Erythroblast (primary cell): ENCODE measurements at regions not wholly inside any gene's neighbourhood (a gene's known extent, or its start where the extent isn't known, plus 50 kb on each side); places are given as distances from the start of the nearest gene placed in this dataset.

Experiments used
- DNase-seq, 2 experiments: peaks; one replicate each; lab custom pipeline; 2025; lab: John Stamatoyannopoulos, UW
- GATA1 ChIP-seq: IDR thresholded peaks from 2 replicates; pipeline ENCODE4 v1.6.1; 2011; ENCODE audit warnings: low read depth, mild to moderate bottlenecking, control low read depth, low read length, moderate library complexity
- POLR2A ChIP-seq: IDR thresholded peaks from 2 replicates; pipeline ENCODE4 v1.6.1; 2011; ENCODE audit warnings: mild to moderate bottlenecking, low read length

- TF ChIP-seq GATA1 (no peak), POLR2A (no peak)
Measured at GRCh38 chr2:51601706-51602105, 569.8 kb upstream of the NRXN1 start.

GRCh38 chr2:51597086-51597485 is 565.2 kb upstream of the NRXN1 start:
- TF ChIP-seq GATA1 (no peak), POLR2A (no peak)
- no peak for DNase-seq

More at GRCh38 chr2:51601706-51602105, 569.8 kb upstream of the NRXN1 start:
- DNase-seq = no peak

- TF ChIP-seq POLR2A (no peak), GATA1 (no peak)
Measured at GRCh38 chr2:51595836-51596235, 563.9 kb upstream of the NRXN1 start.

GRCh38 chr2:51581636-51582267 is 549.8 kb upstream of the NRXN1 start:
- no peak for DNase-seq
- TF ChIP-seq GATA1 (no peak), POLR2A (no peak)

More at GRCh38 chr2:51595836-51596235, 563.9 kb upstream of the NRXN1 start:
- no peak for DNase-seq

GRCh38 chr2:51579412-51579811 is 547.5 kb upstream of the NRXN1 start:
- TF ChIP-seq GATA1 = no peak
- TF ChIP-seq POLR2A = no peak
- DNase-seq = no peak

- no peak for TF ChIP-seq POLR2A
- TF ChIP-seq GATA1 = no peak
- DNase-seq = no peak
Measured at GRCh38 chr2:51575181-51575580, 543.2 kb upstream of the NRXN1 start.

- no peak for DNase-seq
- no peak for TF ChIP-seq POLR2A
- TF ChIP-seq GATA1 = no peak
Measured at GRCh38 chr2:51559026-51559425, 527.1 kb upstream of the NRXN1 start.

- TF ChIP-seq GATA1 (no peak), POLR2A (no peak)
- no peak for DNase-seq
Measured at GRCh38 chr2:51553476-51553875, 521.5 kb upstream of the NRXN1 start.

GRCh38 chr2:51535763-51536162 is 503.8 kb upstream of the NRXN1 start:
- TF ChIP-seq POLR2A (no peak), GATA1 (no peak)
- no peak for DNase-seq

- no peak for DNase-seq
- TF ChIP-seq GATA1 (no peak), POLR2A (no peak)
Measured at GRCh38 chr2:51534166-51534565, 502.2 kb upstream of the NRXN1 start.

- DNase-seq = no peak
Measured at GRCh38 chr2:51528156-51528555, 496.2 kb upstream of the NRXN1 start.

GRCh38 chr2:51526766-51527165 is 494.8 kb upstream of the NRXN1 start:
- DNase-seq = no peak
- TF ChIP-seq POLR2A = no peak
- no peak for TF ChIP-seq GATA1

More at GRCh38 chr2:51528156-51528555, 496.2 kb upstream of the NRXN1 start:
- TF ChIP-seq POLR2A (no peak), GATA1 (no peak)

- no peak for TF ChIP-seq POLR2A
- no peak for DNase-seq
Measured at GRCh38 chr2:51516667-51517066, 484.7 kb upstream of the NRXN1 start.

- no peak for DNase-seq
- TF ChIP-seq POLR2A = no peak
- no peak for TF ChIP-seq GATA1
Measured at GRCh38 chr2:51511002-51511401, 479.1 kb upstream of the NRXN1 start.

GRCh38 chr2:51510303-51510702 is 478.4 kb upstream of the NRXN1 start:
- no peak for DNase-seq
- TF ChIP-seq GATA1 = no peak
- no peak for TF ChIP-seq POLR2A
